ENCODE measurements at regions not wholly inside any gene's neighbourhood (a gene's known extent, or its start where the extent isn't known, plus 50 kb on each side); places are given as distances from the start of the nearest gene placed in this dataset.

DNA sequence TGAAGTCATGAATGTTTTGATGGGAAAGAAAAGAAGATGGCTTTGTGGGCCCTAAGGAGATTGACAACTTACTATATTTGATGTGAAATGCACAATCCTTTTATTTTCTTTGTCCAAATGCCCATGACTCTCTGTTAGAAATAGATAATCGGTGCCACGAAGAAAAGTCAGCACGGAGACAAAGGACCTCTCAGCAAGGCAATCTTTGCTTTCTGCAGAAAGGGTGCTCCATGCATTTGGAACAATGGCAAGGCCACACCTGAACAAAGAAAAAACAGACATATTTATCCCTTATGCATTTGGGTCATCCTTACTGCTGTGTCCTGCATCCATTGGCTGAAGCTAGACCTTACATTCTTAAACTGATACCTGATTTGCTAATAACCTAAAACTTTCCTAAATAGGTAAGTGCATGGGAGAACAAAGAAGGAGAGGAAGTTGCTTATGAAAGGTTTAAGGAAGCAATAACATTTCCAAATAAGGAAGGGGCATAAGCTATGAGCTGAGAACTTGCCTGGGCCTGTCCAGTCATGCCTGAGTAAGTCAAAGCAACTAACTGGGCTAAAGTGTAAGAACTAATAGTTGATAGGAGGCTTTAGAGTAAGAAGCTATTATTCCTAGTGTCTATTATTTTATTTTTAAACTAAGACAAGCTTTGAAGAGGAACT lies 158.0 kb upstream of the LMNTD1 start:
- peak; percentile 27 for DNase-seq (ENCODE audit: low read depth, low spot score)
- H3K27ac ChIP-seq = peak overlapping the region; percentile 47

DNA sequence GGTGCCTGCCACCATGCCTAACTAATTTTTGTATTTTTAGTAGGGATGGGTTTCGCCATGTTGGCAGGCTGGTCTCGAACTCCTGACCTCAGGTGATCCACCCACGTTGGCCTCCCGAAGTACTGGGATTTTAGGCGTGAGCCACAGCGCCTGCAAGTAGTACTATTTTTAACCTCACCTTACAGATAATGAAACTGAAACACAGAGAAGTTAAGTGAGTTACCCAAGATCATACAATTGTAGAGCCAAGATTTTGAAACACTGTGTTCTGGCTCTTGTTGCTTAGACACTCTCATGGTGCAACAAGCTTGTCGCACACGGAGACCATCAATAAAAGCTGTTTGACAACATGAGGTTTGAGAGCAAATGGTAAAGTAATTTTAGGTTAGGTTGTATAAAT lies 159.1 kb upstream of the LMNTD1 start:
- no peak overlapping the region for H3K27ac ChIP-seq
- DNase-seq (ENCODE audit: low read depth, low spot score) = no peak

DNA sequence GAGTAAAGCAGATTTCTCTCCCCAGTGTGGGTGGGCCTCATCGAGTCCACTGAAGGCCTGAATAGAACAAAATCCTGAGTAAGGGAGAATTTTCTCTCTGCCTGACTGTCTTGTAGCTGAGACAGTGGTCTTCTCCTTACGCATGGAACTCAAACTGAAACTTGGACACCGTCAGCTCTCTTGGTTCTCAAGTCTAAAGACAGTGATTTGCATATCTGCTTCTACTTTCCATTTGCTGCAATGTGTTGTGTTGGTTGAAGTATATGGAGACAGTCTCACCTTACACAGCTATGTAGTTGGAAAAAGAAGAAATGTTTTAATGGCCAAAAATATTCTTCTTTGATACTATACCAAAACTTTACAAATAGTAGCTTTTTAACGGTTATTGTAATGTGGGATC lies 160.2 kb upstream of the LMNTD1 start:
- no peak for DNase-seq (ENCODE audit: low read depth, low spot score)
- no peak overlapping the region for H3K27ac ChIP-seq

DNA sequence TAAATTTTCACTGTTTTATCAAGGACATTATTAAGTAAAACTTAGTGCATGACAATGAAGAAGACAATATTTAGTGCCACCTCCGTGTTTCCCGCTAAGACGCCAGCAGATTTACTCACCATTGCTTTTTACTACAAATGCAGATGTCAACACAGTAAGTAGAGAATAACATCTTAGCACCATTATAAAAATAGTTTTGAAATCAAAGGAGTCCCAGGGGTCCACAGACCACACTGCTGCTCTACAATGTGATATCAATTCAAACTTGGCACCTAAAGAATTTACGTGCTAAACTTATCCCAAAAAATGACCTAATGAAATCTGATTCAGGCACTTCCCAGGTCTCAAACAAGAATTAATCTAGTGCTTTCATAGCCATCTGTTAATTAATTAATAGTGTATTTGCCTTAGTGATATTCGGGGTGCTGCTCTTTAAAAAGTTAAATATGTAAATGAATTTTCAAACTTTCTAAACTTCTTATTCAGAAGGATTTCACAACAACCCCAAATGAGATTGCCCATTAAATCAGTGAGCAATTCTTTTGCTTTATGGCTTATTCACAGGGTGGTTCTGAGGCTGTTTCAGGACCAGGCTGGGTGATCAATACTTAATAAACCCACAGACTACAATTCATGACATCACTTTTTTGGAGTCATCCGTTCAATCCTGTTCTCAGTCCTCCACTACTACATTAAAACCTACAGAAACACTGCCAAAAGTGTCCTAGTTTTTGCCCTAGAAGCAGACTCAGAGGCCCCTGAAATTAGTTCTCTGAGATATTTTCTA lies 161.3 kb upstream of the LMNTD1 start:
- no peak overlapping the region for H3K27ac ChIP-seq
- DNase-seq (ENCODE audit: low read depth, low spot score) = no peak

DNA sequence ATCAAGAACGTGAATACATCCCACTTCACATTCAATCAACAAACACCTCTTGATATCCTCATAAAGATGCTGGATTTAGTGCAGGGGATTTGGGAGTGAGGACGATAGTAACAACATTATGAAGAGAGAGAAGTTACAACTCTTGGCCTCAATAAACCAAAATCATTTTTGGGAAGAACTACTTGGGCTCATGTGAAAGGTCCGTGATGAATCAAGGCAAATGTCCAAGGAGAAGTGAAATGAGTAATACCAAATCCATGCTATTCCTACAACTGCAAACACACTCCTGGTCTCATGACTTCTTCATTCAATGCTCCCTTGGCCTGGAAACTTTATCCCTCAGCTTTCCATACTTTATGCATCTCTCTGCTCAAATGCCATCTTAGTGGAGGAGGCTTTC lies 162.0 kb upstream of the LMNTD1 start:
- no peak for DNase-seq (ENCODE audit: low read depth, low spot score)
- no peak overlapping the region for H3K27ac ChIP-seq

DNA sequence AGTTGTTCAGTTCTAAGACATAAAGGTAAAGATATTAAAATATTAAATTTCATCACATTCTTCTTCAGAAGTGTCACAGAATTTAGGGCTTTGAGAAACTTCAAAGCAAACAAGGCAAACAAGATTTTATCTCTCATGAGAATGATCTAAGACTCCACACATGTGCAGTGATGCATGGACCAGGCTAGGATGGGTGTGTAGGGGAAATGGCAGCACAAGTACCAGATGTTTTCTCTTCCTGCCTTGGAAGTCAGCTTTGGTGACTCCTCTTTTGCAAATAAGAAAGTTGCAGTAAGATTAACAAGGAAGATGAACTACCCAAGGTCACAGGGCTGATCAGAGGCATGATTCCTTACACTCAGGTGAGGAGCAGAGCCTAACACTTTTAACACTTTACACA lies 163.8 kb upstream of the LMNTD1 start:
- no peak for DNase-seq (ENCODE audit: low read depth, low spot score)

DNA sequence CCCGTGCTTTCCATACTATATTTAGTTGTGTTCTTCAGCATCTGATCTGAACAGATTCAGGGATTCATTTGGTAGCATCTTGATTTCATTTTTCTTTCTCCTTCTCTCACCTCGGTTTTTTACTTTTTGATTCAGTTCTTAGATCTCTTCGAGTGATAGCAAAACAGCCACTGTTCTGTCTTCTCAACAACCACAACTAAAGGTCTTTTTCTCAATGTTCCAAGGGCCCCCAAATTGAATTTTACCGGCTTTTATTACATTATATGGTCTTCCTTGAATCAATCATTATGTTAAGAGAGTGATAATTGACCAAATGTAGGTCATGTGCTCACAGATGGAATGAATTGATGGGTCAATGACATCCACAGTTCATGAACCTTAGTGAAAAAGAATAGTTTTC lies 164.5 kb upstream of the LMNTD1 start:
- H3K27ac ChIP-seq = no peak overlapping the region
- DNase-seq (ENCODE audit: low read depth, low spot score) = no peak

More for the DNA sequence above, 163.8 kb upstream of the LMNTD1 start:
- H3K27ac ChIP-seq = no peak overlapping the region

DNA sequence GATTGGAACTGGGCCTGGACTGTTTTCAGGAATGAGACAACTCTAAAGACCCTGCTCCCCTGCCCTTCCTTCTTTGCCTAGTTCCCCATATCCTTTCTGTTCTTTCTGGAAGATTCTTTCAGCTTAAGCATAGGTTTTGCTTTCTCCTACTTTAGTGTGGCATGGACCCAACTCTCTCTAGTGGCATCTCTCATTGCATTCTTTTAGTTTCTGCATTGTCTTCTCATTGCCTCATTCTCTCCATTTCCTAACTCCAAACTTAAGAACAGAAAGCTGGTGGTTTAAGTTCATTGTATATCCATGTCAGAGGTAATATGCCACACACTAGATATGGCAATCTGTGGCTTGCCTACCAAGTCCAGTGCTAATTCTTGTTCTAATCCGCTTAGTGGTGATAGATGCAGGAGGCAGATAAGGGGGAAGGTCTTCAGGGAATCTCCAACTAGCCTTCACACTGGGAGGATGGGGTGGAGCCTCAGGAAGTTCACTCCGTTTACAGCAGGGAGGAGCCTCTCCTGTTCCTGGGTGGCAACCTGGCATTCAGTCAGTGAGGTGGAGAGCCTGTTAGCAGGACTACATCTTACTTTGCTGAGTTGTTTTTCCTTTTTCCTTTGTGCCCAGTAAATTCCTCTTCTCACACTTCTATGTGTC lies 165.1 kb upstream of the LMNTD1 start:
- H3K27ac ChIP-seq = no peak overlapping the region
- no peak for DNase-seq (ENCODE audit: low read depth, low spot score)

DNA sequence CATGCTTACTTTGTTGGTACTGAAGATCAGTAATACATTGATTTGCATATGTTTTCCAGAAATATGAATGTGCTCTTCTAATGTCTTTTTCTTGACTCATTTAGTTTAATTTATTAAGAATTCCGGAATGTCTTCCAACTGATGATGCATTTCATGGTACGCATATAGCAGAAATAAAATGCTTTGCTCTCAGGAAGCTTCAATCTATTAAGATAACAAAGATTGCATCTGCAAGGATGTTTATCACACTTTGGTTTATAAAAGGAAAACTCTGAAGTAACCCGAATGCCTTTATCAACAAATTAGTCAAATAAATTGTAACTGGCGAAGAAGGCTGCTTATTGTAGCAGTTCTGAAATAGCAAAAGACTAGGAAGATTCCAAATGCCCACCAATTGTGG lies 166.4 kb upstream of the LMNTD1 start:
- DNase-seq (ENCODE audit: low read depth, low spot score) = no peak
- H3K27ac ChIP-seq = no peak overlapping the region

DNA sequence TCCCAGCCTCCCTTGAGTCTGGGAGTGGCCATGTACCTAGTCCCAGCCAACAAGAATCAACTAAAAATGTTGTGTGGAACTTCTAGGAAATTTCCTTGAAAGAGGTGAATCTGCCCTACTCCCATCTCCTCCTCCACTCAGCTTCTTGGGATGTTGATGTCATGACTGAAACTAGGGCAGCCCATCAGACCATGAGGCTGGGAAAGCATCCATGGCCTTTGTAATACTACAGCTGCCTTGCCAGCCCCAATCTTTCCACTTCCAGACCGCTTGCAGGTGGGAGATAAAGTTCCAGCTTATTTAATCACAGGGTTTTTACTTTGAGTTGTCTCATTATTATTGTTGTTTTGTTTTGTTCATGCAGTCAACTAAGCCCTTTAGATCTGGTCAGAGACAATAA lies 170.3 kb upstream of the LMNTD1 start:
- no peak overlapping the region for H3K27ac ChIP-seq
- DNase-seq (ENCODE audit: low read depth, low spot score) = no peak

DNA sequence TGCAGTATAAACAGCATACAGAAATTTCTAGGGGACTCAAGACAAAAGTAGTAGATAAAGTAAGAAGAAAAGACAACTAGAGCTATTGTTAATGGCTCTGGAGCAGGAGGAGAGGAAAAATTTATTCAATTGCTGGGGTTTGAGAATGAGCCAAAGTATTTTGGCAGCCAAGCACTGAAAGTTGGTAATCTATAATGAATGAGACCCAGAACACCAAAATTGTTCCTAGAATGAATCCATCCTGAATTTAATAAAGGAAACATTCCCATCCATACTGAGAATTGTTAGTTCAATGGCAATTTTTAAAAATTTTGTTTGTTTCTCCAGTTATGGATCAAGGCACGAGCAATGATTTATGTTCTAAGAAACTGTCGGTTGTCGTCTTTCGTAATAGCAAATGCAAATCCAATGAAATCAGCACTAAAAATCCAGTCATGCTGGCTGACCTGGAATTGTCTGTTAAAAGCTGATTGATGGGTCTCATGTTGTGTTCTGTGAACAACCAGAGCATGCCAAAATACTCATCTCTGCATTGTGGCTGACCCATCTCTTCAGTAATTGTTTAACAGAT lies 170.9 kb upstream of the LMNTD1 start:
- DNase-seq (ENCODE audit: low read depth, low spot score) = no peak

DNA sequence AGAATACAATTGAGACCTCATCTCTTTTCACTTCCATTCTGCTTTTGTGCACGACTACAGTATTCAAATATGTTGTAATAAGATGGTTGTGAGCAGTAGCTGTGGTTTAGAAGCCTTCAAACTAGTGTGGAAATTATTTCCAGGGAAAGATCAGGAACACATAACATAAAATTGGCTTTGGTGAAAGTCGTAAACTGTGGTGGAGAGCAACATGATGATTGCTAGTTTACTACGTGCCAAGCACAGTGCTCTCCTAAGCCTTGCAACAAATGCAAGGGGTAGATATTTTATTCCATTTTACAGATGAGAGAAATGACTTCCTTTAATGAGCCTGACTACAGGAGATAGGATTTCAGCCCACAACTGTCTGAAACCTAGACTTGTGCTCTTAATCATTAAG lies 172.4 kb upstream of the LMNTD1 start:
- DNase-seq (ENCODE audit: low read depth, low spot score) = no peak
- no peak overlapping the region for H3K27ac ChIP-seq

More for the DNA sequence above, 170.9 kb upstream of the LMNTD1 start:
- H3K27ac ChIP-seq = no peak overlapping the region

DNA sequence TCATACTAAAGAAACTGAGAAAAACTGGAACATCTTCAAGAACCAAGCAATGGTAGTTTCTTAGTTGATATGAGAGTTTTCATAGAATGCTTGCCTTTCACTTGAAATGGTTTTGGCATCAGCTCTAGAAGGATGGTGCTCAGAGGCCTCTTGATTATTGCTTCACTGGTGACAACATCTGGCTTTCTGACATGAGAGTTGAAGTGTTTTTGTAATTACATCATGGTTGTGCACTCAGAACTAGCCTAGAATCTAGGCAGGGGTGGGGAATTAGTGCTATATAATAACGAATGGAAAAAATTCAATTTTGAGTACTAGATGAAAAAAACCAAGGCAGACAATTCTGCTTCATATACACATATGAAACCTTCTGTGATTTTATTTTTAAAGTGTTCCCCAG lies 172.8 kb upstream of the LMNTD1 start:
- no peak overlapping the region for H3K27ac ChIP-seq
- DNase-seq (ENCODE audit: low read depth, low spot score) = no peak

DNA sequence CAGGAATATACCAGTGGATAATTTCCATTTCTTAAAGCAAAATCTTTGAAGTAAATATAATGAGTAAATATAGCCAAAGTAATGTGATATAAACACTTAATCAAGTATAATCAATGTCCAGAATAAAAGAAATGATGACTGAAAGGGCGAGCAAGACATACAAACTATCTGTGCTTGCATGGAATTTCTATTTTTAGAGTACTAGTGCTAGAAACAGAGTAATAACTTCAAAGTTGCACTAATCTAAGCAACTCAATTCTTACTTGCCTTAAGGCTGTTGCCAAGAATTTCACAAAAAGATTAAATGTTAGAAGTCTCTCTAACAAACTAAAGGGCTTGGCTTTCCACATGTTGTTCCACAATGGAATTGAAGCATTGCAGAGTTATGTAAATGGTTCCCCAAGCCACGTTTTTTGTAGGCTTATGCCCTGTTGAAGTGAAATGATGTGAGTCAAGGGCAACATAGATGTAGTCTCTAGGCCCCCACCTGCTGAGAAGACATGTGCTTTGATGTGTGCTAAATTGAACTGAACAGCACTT lies 175.0 kb upstream of the LMNTD1 start:
- no peak overlapping the region for H3K27ac ChIP-seq
- no peak for DNase-seq (ENCODE audit: low read depth, low spot score)

DNA sequence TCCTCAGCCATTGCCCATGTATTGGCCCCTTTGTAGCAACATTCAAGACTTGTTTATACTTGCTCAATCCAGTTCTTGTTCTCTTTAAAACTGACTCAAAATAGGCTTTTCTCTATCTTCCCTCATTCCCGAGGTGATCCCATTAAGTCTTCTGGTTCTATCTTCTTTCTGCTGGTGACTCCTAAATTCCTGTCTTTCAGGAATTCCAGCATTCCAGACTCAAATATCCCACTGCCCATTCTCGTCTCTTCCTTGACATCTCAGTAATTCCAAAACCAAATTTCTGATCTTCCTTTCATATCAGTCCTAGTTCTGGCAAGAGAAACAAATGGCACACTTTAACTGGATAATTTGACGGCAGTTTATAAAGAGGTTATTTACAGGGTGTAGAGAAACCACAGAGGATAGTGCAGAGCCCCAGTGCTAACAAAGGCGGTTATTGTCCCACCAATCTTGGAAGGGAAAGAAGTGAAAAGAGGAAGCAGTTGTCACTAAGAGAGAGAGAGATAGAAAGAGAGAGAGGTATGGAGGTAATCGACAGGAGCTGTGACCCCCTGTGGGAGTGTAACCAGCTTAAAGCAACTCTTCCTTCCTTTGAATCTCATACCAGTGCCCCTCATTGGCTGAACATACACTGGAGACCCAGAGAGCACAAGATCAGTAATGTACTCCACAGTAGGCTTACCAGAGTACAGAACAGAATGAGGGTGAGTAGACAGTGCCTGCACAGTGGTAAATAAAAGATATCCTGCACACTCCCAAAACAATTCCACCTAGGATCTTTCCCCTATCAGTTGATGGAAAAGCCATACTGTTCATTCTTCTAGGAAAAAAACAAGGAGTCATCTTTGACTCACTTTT lies 177.6 kb upstream of the LMNTD1 start:
- H3K27ac ChIP-seq = no peak overlapping the region
- DNase-seq (ENCODE audit: low read depth, low spot score) = no peak

DNA sequence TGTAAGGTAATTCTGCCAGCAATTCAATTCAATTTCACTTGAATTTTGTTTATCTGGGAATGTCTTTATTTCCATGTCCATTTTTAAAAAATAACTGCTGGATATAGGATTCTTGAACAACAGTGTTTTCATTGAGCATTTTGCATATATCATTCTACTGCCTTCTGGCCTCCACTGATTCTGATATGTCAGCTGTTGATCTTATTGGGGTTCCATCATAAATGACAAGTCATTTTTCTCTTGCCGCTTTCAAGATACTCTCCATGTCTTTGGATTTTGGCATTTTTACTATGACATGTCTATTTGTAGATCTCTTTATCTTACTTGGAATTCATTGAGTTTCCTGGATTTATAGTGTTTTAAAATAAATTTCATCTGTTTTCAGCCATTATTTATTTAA lies 180.5 kb upstream of the LMNTD1 start:
- no peak overlapping the region for H3K27ac ChIP-seq
- no peak for DNase-seq (ENCODE audit: low read depth, low spot score)

DNA sequence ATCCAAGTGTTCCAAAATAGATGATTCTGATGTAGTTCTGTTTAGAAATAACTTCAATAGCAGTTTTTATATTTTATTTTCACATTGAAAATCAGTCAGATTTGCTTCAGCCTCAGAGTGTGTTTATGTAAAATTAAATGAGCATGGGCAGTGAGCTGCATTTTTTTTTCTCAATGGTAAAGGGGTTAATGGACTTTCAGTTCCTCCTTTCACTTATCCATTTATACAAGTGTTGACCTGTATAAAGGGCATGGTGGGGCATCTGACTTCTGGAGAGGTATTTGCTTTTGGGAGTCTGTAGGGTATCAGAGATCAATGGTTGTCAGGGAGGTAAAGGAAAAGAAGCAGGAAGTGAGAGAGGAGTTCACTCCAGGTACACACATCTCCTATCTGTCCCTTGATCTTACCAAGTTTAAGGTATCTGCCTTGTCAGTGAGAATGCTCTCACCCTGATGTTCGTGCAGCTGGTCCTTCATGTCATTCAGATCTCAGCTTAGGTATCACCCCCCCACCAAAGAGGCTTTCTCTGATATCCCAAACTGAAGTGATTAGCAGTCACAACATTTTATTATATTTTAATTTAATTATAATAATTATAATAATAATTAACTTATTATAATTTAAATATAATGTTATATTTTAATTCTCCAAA lies 181.6 kb upstream of the LMNTD1 start:
- no peak overlapping the region for H3K27ac ChIP-seq
- no peak for DNase-seq (ENCODE audit: low read depth, low spot score)

DNA sequence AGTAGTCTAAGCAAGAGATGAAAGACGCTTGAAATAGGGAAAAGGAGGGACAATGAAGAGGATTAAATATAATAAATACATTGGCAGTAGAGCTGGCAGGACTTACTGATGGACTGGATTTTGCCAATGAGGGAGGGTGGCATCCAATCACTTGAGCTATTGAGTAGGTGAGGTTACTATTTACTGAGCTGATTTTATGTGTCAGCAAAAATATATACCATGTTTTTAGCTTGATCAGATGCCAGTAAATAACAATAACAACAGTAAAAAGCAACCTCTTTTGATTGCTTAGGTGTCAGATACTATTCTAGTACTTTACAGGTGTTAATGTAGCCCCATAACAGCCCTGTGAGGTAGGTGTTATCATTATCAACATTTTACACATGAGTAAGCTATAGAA lies 187.5 kb upstream of the LMNTD1 start:
- DNase-seq (ENCODE audit: low read depth, low spot score) = no peak
- no peak overlapping the region for H3K27ac ChIP-seq

DNA sequence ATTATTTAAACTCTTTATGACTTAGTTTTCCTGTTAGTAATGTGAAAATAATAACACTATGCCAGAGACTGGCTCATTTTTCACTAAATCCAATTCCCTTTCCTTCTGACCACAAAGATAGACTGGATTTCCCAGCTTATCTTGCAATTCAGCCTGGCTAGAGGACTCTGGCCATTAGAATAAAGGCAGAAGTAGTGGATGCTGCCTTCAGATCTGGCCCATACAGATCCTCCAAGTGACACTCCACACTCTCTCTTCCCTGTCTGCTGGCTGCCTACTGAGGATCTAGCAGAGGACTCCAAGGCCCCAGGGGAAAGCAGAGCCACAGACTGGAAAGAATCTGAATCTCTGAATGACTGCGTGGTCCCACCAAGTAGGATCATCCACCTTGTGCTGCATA lies 188.8 kb upstream of the LMNTD1 start:
- no peak overlapping the region for H3K27ac ChIP-seq
- no peak for DNase-seq (ENCODE audit: low read depth, low spot score)
